Hepatocyte (in vitro differentiated cells): ENCODE measurements at regions not wholly inside any gene's neighbourhood (a gene's known extent, or its start where the extent isn't known, plus 50 kb on each side); places are given as distances from the start of the nearest gene placed in this dataset.

Experiments
- DNase-seq: peaks from one replicate; pipeline ENCODE4 v3.0.0-alpha.2; 2016; ENCODE audit warnings: low spot score
- H2AFZ ChIP-seq: fragments of 200-600 bp; sonication (generic); 2 replicates; pipeline ENCODE4 v1.6.0; 2016; ENCODE audit warnings: antibody characterized with exemption, mild to moderate bottlenecking
- H3K27ac ChIP-seq: fragments of 200-600 bp; sonication (generic); 2 replicates; pipeline ENCODE4 v1.5.1; 2016; ENCODE audit warnings: mild to moderate bottlenecking
- H3K27me3 ChIP-seq: fragments of 200-600 bp; sonication (generic); 2 replicates; pipeline ENCODE4 v1.6.1; 2016
- H3K36me3 ChIP-seq: fragments of 200-600 bp; sonication (generic); replicated peaks from 2 replicates; pipeline ENCODE4 v1.5.1; 2016; ENCODE audit warnings: low read depth; ENCODE audit not compliant: insufficient read depth
- H3K4me1 ChIP-seq: fragments of 200-600 bp; sonication (generic); 2 replicates; pipeline ENCODE4 v1.5.1; 2016; ENCODE audit warnings: mild to moderate bottlenecking, moderate library complexity; ENCODE audit not compliant: insufficient read depth
- H3K4me2 ChIP-seq: fragments of 200-600 bp; sonication (generic); 2 replicates; pipeline ENCODE4 v1.6.0; 2016
- H3K4me3 ChIP-seq: fragments of 200-600 bp; sonication (generic); 2 replicates; pipeline ENCODE4 v1.5.1; 2016; ENCODE audit warnings: mild to moderate bottlenecking
- H3K79me2 ChIP-seq: fragments of 200-600 bp; sonication (generic); 2 replicates; pipeline ENCODE4 v1.6.0; 2017; ENCODE audit warnings: mild to moderate bottlenecking
- H3K9me2 ChIP-seq: fragments of 200-600 bp; sonication (generic); replicated peaks from 2 replicates; pipeline ENCODE4 v1.6.0; 2017; ENCODE audit warnings: mild to moderate bottlenecking; ENCODE audit not compliant: insufficient read depth
- H3K9me3 ChIP-seq: fragments of 200-600 bp; sonication (generic); 2 replicates; pipeline ENCODE4 v1.5.1; 2016; ENCODE audit warnings: low read depth, mild to moderate bottlenecking
- H4K20me1 ChIP-seq: fragments of 200-600 bp; sonication (generic); 2 replicates; pipeline ENCODE4 v1.6.0; 2016; ENCODE audit warnings: mild to moderate bottlenecking; ENCODE audit not compliant: insufficient read depth, poor library complexity, severe bottlenecking
- EZH2 ChIP-seq: fragments of 200-600 bp; sonication (generic); IDR thresholded peaks from 2 replicates; pipeline ENCODE4 v1.6.1; 2016; ENCODE audit warnings: antibody characterized with exemption, mild to moderate bottlenecking, borderline replicate concordance
- EZH2phosphoT487 ChIP-seq: fragments of 200-600 bp; sonication (generic); IDR thresholded peaks from one replicate; pipeline ENCODE4 v1.6.1; 2018; ENCODE audit warnings: antibody characterized with exemption, mild to moderate bottlenecking, low read depth, moderate library complexity; ENCODE audit not compliant: unreplicated experiment, severe bottlenecking
- WGBS: methylation state at CpG from one replicate; pipeline ENCODE4 v1.1.6; 2016; ENCODE audit warnings: low lambda C conversion rate; ENCODE audit errors: missing lambda C conversion rate; 5-methylcytosine and 5-hydroxymethylcytosine counted together
- TF ChIP-seq, protein P1 (sequence below): fragments of 200-600 bp; sonication (generic); IDR thresholded peaks from 2 replicates; pipeline ENCODE4 v1.5.1; 2016; ENCODE audit warnings: antibody characterized with exemption, mild to moderate bottlenecking; ENCODE audit not compliant: poor library complexity

DNA sequence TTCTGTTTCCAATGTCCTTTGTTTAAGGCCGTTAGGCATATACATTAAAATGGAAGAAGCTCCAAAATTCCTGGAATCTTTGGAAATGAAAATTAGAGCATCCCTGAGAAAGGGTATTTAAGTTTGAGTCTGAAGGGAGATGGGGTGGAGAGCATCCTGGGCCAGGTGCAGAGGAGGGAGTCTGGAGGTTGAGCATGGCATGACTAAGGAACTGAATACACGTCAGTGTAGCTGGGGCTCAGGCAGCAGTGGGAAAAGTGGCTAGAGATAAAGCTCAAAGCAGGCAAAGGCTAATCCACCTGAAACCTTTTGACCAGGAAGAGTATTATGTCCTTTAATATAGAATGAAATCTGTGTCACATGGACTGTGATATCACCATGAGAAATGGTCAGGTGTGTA lies 669.0 kb upstream of the RBFOX1 start:
- Histone ChIP-seq H3K27ac (no peak overlapping the region), H3K79me2 (no peaks in the 10 kb centered on the region), H2AFZ (no peak overlapping the region), H3K4me3 (no peak overlapping the region), H3K9me2 (no peaks in the 10 kb centered on the region), H3K9me3 (no peaks in the 10 kb centered on the region), H3K4me2 (no peak overlapping the region), H3K36me3 (no peaks in the 10 kb centered on the region), H3K27me3 (no peaks in the 10 kb centered on the region), H3K4me1 (no peaks in the 10 kb centered on the region), H4K20me1 (no peaks in the 10 kb centered on the region)
- 54% methylated on average over 2 of the region's 2 CpGs for WGBS
- DNase-seq = no peak
- TF ChIP-seq EZH2 = no peak
- TF ChIP-seq EZH2phosphoT487 = no peak
- TF ChIP-seq, protein P1, sequence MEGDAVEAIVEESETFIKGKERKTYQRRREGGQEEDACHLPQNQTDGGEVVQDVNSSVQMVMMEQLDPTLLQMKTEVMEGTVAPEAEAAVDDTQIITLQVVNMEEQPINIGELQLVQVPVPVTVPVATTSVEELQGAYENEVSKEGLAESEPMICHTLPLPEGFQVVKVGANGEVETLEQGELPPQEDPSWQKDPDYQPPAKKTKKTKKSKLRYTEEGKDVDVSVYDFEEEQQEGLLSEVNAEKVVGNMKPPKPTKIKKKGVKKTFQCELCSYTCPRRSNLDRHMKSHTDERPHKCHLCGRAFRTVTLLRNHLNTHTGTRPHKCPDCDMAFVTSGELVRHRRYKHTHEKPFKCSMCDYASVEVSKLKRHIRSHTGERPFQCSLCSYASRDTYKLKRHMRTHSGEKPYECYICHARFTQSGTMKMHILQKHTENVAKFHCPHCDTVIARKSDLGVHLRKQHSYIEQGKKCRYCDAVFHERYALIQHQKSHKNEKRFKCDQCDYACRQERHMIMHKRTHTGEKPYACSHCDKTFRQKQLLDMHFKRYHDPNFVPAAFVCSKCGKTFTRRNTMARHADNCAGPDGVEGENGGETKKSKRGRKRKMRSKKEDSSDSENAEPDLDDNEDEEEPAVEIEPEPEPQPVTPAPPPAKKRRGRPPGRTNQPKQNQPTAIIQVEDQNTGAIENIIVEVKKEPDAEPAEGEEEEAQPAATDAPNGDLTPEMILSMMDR = no peak

DNA sequence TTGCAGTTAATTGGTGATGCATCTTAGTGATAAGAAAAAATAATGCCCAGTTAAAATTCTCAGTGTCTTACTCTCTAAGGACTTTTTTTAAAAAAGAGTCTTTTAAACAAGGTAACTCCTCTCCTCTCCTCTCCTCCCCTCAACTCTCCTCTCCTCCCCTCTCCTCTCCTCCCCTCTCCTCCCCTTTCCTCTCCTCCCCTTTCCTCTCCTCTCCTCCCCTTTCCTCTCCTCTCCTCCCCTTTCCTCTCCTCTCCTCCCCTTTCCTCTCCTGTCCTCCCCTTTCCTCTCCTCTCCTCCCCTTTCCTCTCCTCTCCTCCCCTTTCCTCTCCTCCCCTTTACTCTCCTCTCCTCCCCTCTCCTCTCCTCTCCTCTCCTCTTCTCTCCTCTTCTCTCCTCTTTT lies 675.9 kb upstream of the RBFOX1 start:
- no peaks in the 10 kb centered on the region for H3K36me3 ChIP-seq
- H3K4me2 ChIP-seq = no peak overlapping the region
- H4K20me1 ChIP-seq = no peaks in the 10 kb centered on the region
- DNase-seq = no peak
- H3K4me1 ChIP-seq = no peaks in the 10 kb centered on the region
- H3K79me2 ChIP-seq = no peaks in the 10 kb centered on the region
- no peaks in the 10 kb centered on the region for H3K9me2 ChIP-seq
- TF ChIP-seq, protein P1 = no peak
- TF ChIP-seq EZH2phosphoT487 = no peak
- H2AFZ ChIP-seq = no peak overlapping the region
- H3K4me3 ChIP-seq = no peak overlapping the region
- H3K27ac ChIP-seq = no peak overlapping the region
- no peaks in the 10 kb centered on the region for H3K27me3 ChIP-seq
- no peaks in the 10 kb centered on the region for H3K9me3 ChIP-seq

DNA sequence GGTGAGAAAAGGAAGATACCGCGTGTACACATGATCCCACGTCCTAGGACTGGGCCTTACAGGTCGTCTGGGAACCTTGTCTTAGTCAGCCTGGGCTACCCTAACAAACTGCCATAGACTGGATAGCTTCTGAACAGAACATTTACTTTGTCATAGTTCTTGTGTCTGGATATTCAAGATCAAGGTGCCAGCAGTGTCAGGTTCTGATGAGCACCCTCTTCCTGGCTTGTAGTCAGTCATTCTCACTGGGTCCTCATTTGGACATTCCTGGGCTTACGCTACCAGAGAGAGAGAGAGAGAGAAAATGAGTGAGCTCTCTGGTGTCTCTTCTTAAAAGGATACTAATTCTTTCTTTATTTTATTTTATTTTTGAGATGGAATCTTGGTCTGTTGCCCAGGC lies 685.8 kb upstream of the RBFOX1 start:
- H4K20me1 ChIP-seq = no peaks in the 10 kb centered on the region
- no peaks in the 10 kb centered on the region for H3K9me3 ChIP-seq
- H3K27ac ChIP-seq = no peak overlapping the region
- H3K36me3 ChIP-seq = no peaks in the 10 kb centered on the region
- peaks cover 15% of the 10 kb centered on the region for H3K27me3 ChIP-seq
- TF ChIP-seq, protein P1 = no peak
- TF ChIP-seq EZH2phosphoT487 (no peak), EZH2 (no peak)
- no peak overlapping the region for H2AFZ ChIP-seq
- H3K4me2 ChIP-seq = no peak overlapping the region
- no peak overlapping the region for H3K4me3 ChIP-seq
- H3K4me1 ChIP-seq = no peaks in the 10 kb centered on the region
- WGBS = 88% methylated on average over 5 of the region's 5 CpGs
- no peaks in the 10 kb centered on the region for H3K79me2 ChIP-seq
- H3K9me2 ChIP-seq = no peaks in the 10 kb centered on the region
- DNase-seq = no peak
